Nephron (organoid): ENCODE measurements at regions not wholly inside any gene's neighbourhood (a gene's known extent, or its start where the extent isn't known, plus 50 kb on each side); places are given as distances from the start of the nearest gene placed in this dataset.

Experiments
- H3K27ac Mint-ChIP-seq, 3 experiments: 2 replicates each; pipeline ENCODE4 v1.8.0; 2020; ENCODE audit warnings: mixed read lengths in 3 of 3, mild to moderate bottlenecking in 2 of 3, moderate library complexity in 1 of 3
- H3K27me3 Mint-ChIP-seq: 2 replicates; pipeline ENCODE4 v1.8.0; 2021; ENCODE audit warnings: low read depth, mild to moderate bottlenecking, moderate library complexity, mixed read lengths
- H3K36me3 Mint-ChIP-seq: 2 replicates; pipeline ENCODE4 v1.8.0; 2020; ENCODE audit warnings: low read depth, mixed read lengths
- H3K4me1 Mint-ChIP-seq: 2 replicates; pipeline ENCODE4 v1.8.0; 2020; ENCODE audit warnings: mixed read lengths
- H3K4me3 Mint-ChIP-seq, 3 experiments: 2 replicates each; pipeline ENCODE4 v1.8.0; 2020; ENCODE audit warnings: mild to moderate bottlenecking in 3 of 3, mixed read lengths in 3 of 3, moderate library complexity in 2 of 3
- H3K9me3 Mint-ChIP-seq: 2 replicates; pipeline ENCODE4 v1.8.0; 2020; ENCODE audit warnings: mixed read lengths
- TF ChIP-seq, protein P1 (sequence below), 3 experiments: fragments of 200-600 bp; sonication (generic); IDR thresholded peaks; one replicate each; pipeline ENCODE4 v1.5.0; 2021; ENCODE audit warnings: antibody characterized with exemption in 3 of 3; ENCODE audit not compliant: unreplicated experiment in 3 of 3

DNA sequence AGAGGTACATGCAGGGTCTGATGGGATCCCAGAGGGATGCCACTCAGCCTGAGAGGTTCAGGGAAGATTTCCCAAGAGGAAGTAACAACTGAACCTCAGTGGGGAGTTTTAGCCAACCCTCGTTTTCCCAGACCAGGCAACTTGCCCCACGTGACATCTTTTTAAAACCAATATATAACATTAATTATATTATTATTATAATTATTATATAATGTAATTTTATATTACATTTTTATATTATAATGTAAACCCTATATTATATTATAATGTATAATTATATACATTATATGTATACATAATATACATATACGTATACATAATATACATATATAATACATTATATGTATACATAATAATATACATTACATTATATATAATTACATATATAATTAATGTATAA is 62.8 kb upstream of the WWC1 start:
- Mint-ChIP-seq H3K4me3 (no peak overlapping the region), H3K27ac (no peak overlapping the region), H3K9me3 (no peaks in the 10 kb centered on the region), H3K4me1 (peaks cover 8% of the 10 kb centered on the region), H3K27me3 (peaks cover 12% of the 10 kb centered on the region), H3K36me3 (no peaks in the 10 kb centered on the region)
- TF ChIP-seq, protein P1, sequence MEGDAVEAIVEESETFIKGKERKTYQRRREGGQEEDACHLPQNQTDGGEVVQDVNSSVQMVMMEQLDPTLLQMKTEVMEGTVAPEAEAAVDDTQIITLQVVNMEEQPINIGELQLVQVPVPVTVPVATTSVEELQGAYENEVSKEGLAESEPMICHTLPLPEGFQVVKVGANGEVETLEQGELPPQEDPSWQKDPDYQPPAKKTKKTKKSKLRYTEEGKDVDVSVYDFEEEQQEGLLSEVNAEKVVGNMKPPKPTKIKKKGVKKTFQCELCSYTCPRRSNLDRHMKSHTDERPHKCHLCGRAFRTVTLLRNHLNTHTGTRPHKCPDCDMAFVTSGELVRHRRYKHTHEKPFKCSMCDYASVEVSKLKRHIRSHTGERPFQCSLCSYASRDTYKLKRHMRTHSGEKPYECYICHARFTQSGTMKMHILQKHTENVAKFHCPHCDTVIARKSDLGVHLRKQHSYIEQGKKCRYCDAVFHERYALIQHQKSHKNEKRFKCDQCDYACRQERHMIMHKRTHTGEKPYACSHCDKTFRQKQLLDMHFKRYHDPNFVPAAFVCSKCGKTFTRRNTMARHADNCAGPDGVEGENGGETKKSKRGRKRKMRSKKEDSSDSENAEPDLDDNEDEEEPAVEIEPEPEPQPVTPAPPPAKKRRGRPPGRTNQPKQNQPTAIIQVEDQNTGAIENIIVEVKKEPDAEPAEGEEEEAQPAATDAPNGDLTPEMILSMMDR (IDR thresholded peaks at IDR 0.05; ENCODE audit: unreplicated experiment in 3 of 3), result no peak

- TF ChIP-seq, protein P1 (IDR thresholded peaks at IDR 0.05; ENCODE audit: unreplicated experiment in 3 of 3), result no peak
Measured at GRCh38 chr5:168234133-168234532, 57.3 kb upstream of the WWC1 start.

GRCh38 chr5:168238463-168238862 is 53.0 kb upstream of the WWC1 start:
- TF ChIP-seq, protein P1 (IDR thresholded peaks at IDR 0.05; ENCODE audit: unreplicated experiment in 3 of 3), result no peak
- no peaks in the 10 kb centered on the region for H3K4me1 Mint-ChIP-seq
- peaks cover 11% of the 10 kb centered on the region for H3K27me3 Mint-ChIP-seq
- no peaks in the 10 kb centered on the region for H3K9me3 Mint-ChIP-seq
- peak overlapping the region in 1 of 3 experiments; percentile 29 for H3K27ac Mint-ChIP-seq
- no peak overlapping the region for H3K4me3 Mint-ChIP-seq
- no peaks in the 10 kb centered on the region for H3K36me3 Mint-ChIP-seq

More at GRCh38 chr5:168234133-168234532, 57.3 kb upstream of the WWC1 start:
- Mint-ChIP-seq H3K36me3 (no peaks in the 10 kb centered on the region), H3K27me3 (peaks cover 4% of the 10 kb centered on the region), H3K4me1 (no peaks in the 10 kb centered on the region), H3K27ac (no peak overlapping the region), H3K9me3 (no peaks in the 10 kb centered on the region), H3K4me3 (no peak overlapping the region)

DNA sequence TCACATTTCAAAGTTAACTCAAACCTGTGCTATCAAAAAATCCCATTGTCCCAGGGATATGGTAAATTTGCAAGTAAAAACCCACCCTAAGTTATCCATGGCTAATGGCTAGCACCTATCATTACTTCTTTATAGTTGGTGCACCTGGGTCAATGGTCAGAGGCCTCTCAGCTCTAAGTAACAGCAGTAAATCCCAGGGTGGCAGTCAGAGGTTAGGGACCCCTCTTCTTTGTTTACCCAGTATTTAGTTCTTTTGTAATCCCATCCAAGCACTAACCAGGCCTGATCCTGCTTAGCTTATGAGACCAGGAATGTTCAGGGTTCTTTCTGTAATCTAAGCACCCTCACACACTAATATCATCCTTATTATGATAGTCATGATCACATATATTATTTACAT is 52.1 kb upstream of the WWC1 start:
- H3K9me3 Mint-ChIP-seq, result no peaks in the 10 kb centered on the region
- no peaks in the 10 kb centered on the region for H3K4me1 Mint-ChIP-seq
- H3K4me3 Mint-ChIP-seq, result no peak overlapping the region

More for the DNA sequence above, 52.1 kb upstream of the WWC1 start:
- H3K27me3 Mint-ChIP-seq, result peaks cover 11% of the 10 kb centered on the region
- H3K36me3 Mint-ChIP-seq, result no peaks in the 10 kb centered on the region
- TF ChIP-seq, protein P1 (IDR thresholded peaks at IDR 0.05; ENCODE audit: unreplicated experiment in 3 of 3), result no peak
- no peak overlapping the region for H3K27ac Mint-ChIP-seq
